Thyroid gland (tissue), 4 donors: ENCODE measurements at regions not wholly inside any gene's neighbourhood (a gene's known extent, or its start where the extent isn't known, plus 50 kb on each side); places are given as distances from the start of the nearest gene placed in this dataset.

ENCODE experiments used
- POLR2A ChIP-seq, 2 donors: fragments of 450-650 bp; IDR thresholded peaks; one replicate each; pipeline ENCODE4 v1.6.1; 2017; ENCODE audit warnings: antibody characterized with exemption in 2 of 2, mild to moderate bottlenecking in 2 of 2, moderate library complexity in 1 of 2
- TF ChIP-seq, protein P1 (sequence below), 6 experiments: fragments of 200-600 bp in 3 of 6; fragments of 450-650 bp in 3 of 6; sonication (generic) in 3 of 6; IDR thresholded peaks; one replicate each; pipeline ENCODE4 v1.5.1; 2016 to 2019; ENCODE audit warnings: antibody characterized with exemption in 6 of 6, mild to moderate bottlenecking in 2 of 6, inconsistent platforms in 1 of 6, moderate library complexity in 1 of 6

- no peak for TF ChIP-seq POLR2A (IDR thresholded peaks at IDR 0.05)
- TF ChIP-seq, protein P1, sequence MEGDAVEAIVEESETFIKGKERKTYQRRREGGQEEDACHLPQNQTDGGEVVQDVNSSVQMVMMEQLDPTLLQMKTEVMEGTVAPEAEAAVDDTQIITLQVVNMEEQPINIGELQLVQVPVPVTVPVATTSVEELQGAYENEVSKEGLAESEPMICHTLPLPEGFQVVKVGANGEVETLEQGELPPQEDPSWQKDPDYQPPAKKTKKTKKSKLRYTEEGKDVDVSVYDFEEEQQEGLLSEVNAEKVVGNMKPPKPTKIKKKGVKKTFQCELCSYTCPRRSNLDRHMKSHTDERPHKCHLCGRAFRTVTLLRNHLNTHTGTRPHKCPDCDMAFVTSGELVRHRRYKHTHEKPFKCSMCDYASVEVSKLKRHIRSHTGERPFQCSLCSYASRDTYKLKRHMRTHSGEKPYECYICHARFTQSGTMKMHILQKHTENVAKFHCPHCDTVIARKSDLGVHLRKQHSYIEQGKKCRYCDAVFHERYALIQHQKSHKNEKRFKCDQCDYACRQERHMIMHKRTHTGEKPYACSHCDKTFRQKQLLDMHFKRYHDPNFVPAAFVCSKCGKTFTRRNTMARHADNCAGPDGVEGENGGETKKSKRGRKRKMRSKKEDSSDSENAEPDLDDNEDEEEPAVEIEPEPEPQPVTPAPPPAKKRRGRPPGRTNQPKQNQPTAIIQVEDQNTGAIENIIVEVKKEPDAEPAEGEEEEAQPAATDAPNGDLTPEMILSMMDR (IDR thresholded peaks at IDR 0.05), result no peak
These were observed 90.9 kb upstream of the KCNK1 start for GRCh38 chr1:233523047-233523446.
